Stimulated activated CD4-positive, alpha-beta T cell treated with anti-CD3 and anti-CD28 coated beads, Interleukin-1b, Interleukin-23, amount 100 ng/mL, for 48 hours (primary cell): ENCODE measurements at regions not wholly inside any gene's neighbourhood (a gene's known extent, or its start where the extent isn't known, plus 50 kb on each side); places are given as distances from the start of the nearest gene placed in this dataset.

Source experiments
- DNase-seq: peaks from one replicate; pipeline ENCODE4 v3.0.0-alpha.2; 2020

GRCh38 chr2:196249860-196250259, 78.5 kb upstream of the STK17B start:
- DNase-seq, result no peak

- no peak for DNase-seq
Observed at GRCh38 chr2:196251132-196251531, 79.8 kb upstream of the STK17B start.

- peak; percentile 57 for DNase-seq
Observed at GRCh38 chr2:196252408-196253115, 81.2 kb upstream of the STK17B start.

GRCh38 chr2:196253116-196253480, 81.7 kb upstream of the STK17B start:
- no peak for DNase-seq

GRCh38 chr2:196256585-196256984, 85.2 kb upstream of the STK17B start:
- no peak for DNase-seq

GRCh38 chr2:196257086-196257485, 85.7 kb upstream of the STK17B start:
- no peak for DNase-seq

GRCh38 chr2:196258407-196258806, 87.0 kb upstream of the STK17B start:
- DNase-seq, result no peak

GRCh38 chr2:196259507-196260481, 88.4 kb upstream of the STK17B start:
- DNase-seq, result peak; percentile 68

GRCh38 chr2:196260546-196260945, 89.2 kb upstream of the STK17B start:
- DNase-seq, result no peak

- DNase-seq, result no peak
Observed at GRCh38 chr2:196262606-196263005, 91.2 kb upstream of the STK17B start.

- no peak for DNase-seq
Observed at GRCh38 chr2:196263181-196263747, 91.9 kb upstream of the STK17B start.

GRCh38 chr2:196266351-196266750, 95.0 kb upstream of the STK17B start:
- no peak for DNase-seq

GRCh38 chr2:196266855-196267254, 95.5 kb upstream of the STK17B start:
- DNase-seq, result no peak

- no peak for DNase-seq
Observed at GRCh38 chr2:196268025-196268424, 96.6 kb upstream of the STK17B start.

GRCh38 chr2:196268538-196269338, 97.4 kb upstream of the STK17B start:
- peak; percentile 29 for DNase-seq

GRCh38 chr2:196271795-196272194, 100.4 kb upstream of the STK17B start:
- no peak for DNase-seq

- DNase-seq, result no peak
Observed at GRCh38 chr2:196274387-196274809, 103.0 kb upstream of the STK17B start.

GRCh38 chr2:196275646-196276352, 104.4 kb upstream of the STK17B start:
- DNase-seq, result no peak

- no peak for DNase-seq
Observed at GRCh38 chr2:196276421-196276820, 105.0 kb upstream of the STK17B start.

GRCh38 chr2:196277002-196277401, 105.6 kb upstream of the STK17B start:
- no peak for DNase-seq

GRCh38 chr2:196278491-196278911, 107.1 kb upstream of the STK17B start:
- peak; percentile 83 for DNase-seq

- DNase-seq, result no peak
Observed at GRCh38 chr2:196279541-196279940, 108.2 kb upstream of the STK17B start.
